ENCODE measurements at regions not wholly inside any gene's neighbourhood (a gene's known extent, or its start where the extent isn't known, plus 50 kb on each side); places are given as distances from the start of the nearest gene placed in this dataset.
"Not testable (repeated sequence)": the region's sequence is repeated elsewhere in the genome, so short reads cannot be mapped to it uniquely, and the experiment has no call there.

- intact Hi-C loops (cut with DNase I), result no loop called here
- no peak for ATAC-seq
- Histone ChIP-seq H3K4me3 (no peak overlapping the region), H3K27me3 (no peaks in the 10 kb centered on the region), H3K9me3 (no peaks in the 10 kb centered on the region), H3K36me3 (replicated peaks in 1 of 2; ENCODE audit: insufficient read depth in 1 of 2, low read depth in 2 of 2) (no peaks in the 10 kb centered on the region), H3K27ac (no peak overlapping the region), H3K4me1 (no peaks in the 10 kb centered on the region)
- TF ChIP-seq POLR2A (IDR thresholded peaks at IDR 0.05), result no peak
- no peak for TF ChIP-seq CTCF (IDR thresholded peaks at IDR 0.05)
- DNase-seq, result no peak
- WGBS, 2 donors, result 21 to 29% methylated on average over 2 of the region's 2 CpGs
Observed at GRCh38 chr4:170476351-170476750, 386.6 kb upstream of the AADAT start.

- H3K27me3 ChIP-seq, result no peaks in the 10 kb centered on the region
- DNase-seq, result no peak
- no peaks in the 10 kb centered on the region for H3K4me1 ChIP-seq
- no peaks in the 10 kb centered on the region for H3K36me3 ChIP-seq (replicated peaks in 1 of 2; ENCODE audit: insufficient read depth in 1 of 2, low read depth in 2 of 2)
- no peak for TF ChIP-seq POLR2A (IDR thresholded peaks at IDR 0.05)
- no peak for TF ChIP-seq CTCF (IDR thresholded peaks at IDR 0.05)
- ATAC-seq, result no peak
- intact Hi-C loops (cut with DNase I), result no loop called here
- H3K27ac ChIP-seq, result no peak overlapping the region
- no peaks in the 10 kb centered on the region for H3K9me3 ChIP-seq
- WGBS, 2 donors, result 54% methylated on average over 5 of the region's 5 CpGs; no CpG with 5 or more reads in 1 of the 2 donors
- H3K4me3 ChIP-seq, result no peak overlapping the region
Observed at GRCh38 chr4:170465429-170465828, 375.7 kb upstream of the AADAT start.

GRCh38 chr4:170464614-170465197, 374.9 kb upstream of the AADAT start:
- no peaks in the 10 kb centered on the region for H3K27me3 ChIP-seq
- ATAC-seq (no peak), DNase-seq (no peak)
- no peaks in the 10 kb centered on the region for H3K4me1 ChIP-seq
- H3K27ac ChIP-seq, result no peak overlapping the region
- 73 to 80% methylated on average over 1 to 5 of the region's 5 CpGs for WGBS, 2 donors
- no peak overlapping the region for H3K4me3 ChIP-seq
- H3K36me3 ChIP-seq (replicated peaks in 1 of 2; ENCODE audit: insufficient read depth in 1 of 2, low read depth in 2 of 2), result no peaks in the 10 kb centered on the region
- intact Hi-C loops (cut with DNase I), result no loop called here
- H3K9me3 ChIP-seq, result no peaks in the 10 kb centered on the region
- TF ChIP-seq CTCF (IDR thresholded peaks at IDR 0.05) (no peak), POLR2A (IDR thresholded peaks at IDR 0.05) (no peak)

- Histone ChIP-seq H3K9me3 (no peaks in the 10 kb centered on the region), H3K4me3 (no peak overlapping the region), H3K27me3 (no peaks in the 10 kb centered on the region), H3K4me1 (no peaks in the 10 kb centered on the region), H3K36me3 (replicated peaks in 1 of 2; ENCODE audit: insufficient read depth in 1 of 2, low read depth in 2 of 2) (no peaks in the 10 kb centered on the region), H3K27ac (no peak overlapping the region)
- intact Hi-C loops (cut with DNase I), result no loop called here
- TF ChIP-seq POLR2A (IDR thresholded peaks at IDR 0.05) (no peak), CTCF (IDR thresholded peaks at IDR 0.05) (no peak)
- no peak for DNase-seq
- no peak for ATAC-seq
- 68 to 75% methylated on average over 3 of the region's 3 CpGs for WGBS, 2 donors
Observed at GRCh38 chr4:170446782-170447181, 357.0 kb upstream of the AADAT start.

- H3K9me3 ChIP-seq; H3K36me3 ChIP-seq (replicated peaks in 1 of 2; ENCODE audit: insufficient read depth in 1 of 2, low read depth in 2 of 2); H3K4me3 ChIP-seq; H3K27me3 ChIP-seq; DNase-seq; H3K4me1 ChIP-seq; H3K27ac ChIP-seq; intact Hi-C loops (cut with DNase I); ATAC-seq: not testable (repeated sequence)
- WGBS, 2 donors, result 53 to 56% methylated on average over 2 of the region's 2 CpGs
Observed at GRCh38 chr4:170441146-170441545, 351.4 kb upstream of the AADAT start.

Measured in body of pancreas (tissue), 4 donors.